GM12875 (cell line): ENCODE measurements at regions not wholly inside any gene's neighbourhood (a gene's known extent, or its start where the extent isn't known, plus 50 kb on each side); places are given as distances from the start of the nearest gene placed in this dataset.

Experiments
- H3K4me3 ChIP-seq: one replicate; pipeline ENCODE4 v1.5.1; 2011; ENCODE audit warnings: low read depth, low read length, control low read depth
- TF ChIP-seq, protein P1 (sequence below): IDR thresholded peaks from 2 replicates; pipeline ENCODE4 v1.5.1; 2011; ENCODE audit warnings: low read depth, mild to moderate bottlenecking, control low read depth, inconsistent platforms, low read length, moderate library complexity, borderline replicate concordance; ENCODE audit not compliant: insufficient read depth

DNA sequence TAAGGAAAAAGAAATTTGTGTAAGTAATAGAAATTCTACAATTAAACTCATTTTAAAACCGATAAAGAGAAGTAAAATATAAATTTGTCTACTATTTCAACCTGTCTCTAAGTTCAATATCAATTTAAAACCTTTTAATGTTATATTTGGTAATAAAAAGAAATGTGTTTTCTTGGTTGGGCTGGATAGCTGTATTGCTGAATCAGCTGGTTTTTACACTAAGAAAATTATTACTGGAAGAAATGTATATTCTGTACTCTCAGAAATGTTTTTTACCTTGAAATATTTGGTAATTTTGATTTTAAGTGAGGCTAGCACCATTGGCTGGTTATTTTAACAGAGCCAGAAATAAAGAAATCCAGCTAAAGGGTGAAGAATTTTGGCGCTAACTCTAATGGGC is 87.1 kb upstream of the CNTNAP4 start:
- TF ChIP-seq, protein P1, sequence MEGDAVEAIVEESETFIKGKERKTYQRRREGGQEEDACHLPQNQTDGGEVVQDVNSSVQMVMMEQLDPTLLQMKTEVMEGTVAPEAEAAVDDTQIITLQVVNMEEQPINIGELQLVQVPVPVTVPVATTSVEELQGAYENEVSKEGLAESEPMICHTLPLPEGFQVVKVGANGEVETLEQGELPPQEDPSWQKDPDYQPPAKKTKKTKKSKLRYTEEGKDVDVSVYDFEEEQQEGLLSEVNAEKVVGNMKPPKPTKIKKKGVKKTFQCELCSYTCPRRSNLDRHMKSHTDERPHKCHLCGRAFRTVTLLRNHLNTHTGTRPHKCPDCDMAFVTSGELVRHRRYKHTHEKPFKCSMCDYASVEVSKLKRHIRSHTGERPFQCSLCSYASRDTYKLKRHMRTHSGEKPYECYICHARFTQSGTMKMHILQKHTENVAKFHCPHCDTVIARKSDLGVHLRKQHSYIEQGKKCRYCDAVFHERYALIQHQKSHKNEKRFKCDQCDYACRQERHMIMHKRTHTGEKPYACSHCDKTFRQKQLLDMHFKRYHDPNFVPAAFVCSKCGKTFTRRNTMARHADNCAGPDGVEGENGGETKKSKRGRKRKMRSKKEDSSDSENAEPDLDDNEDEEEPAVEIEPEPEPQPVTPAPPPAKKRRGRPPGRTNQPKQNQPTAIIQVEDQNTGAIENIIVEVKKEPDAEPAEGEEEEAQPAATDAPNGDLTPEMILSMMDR = no peak
- no peak overlapping the region for H3K4me3 ChIP-seq

- TF ChIP-seq, protein P1 = no peak
- H3K4me3 ChIP-seq = no peak overlapping the region
These were observed 86.7 kb upstream of the CNTNAP4 start for GRCh38 chr16:76190480-76190879.

DNA sequence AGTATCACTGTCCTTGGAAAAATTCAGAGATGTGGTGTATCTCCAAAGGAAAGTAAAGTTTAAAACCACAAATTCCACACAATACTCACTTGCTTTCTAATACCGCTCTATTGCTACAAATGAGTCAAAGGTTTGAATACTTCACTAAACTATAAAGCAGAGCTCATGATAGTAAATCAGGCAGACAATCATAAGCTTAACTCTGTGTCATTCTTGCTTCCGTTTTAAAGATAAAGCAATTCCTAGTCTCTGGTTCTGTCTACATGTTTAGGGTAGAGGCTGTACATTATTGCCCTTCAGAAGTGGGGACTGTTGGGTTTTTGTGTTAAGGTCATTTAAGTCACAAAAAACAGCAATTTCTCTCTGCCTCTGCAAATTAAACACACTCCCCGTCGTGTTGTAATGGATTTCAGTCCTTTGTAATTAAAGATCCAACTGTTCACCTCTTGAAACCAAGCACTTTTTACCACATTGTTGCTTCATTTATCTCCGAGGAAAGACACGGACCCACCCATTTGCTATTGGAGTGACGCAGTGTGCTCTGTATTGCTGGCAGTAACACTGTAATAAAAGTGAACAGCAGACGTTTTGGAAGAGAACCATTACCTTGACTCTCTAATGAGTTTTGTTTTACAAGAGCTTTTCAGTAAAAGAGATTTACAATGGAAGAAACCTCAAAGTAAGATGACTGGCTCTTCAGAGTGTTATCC is 83.1 kb upstream of the CNTNAP4 start:
- H3K4me3 ChIP-seq = no peak overlapping the region

GRCh38 chr16:76194616-76195015 is 82.6 kb upstream of the CNTNAP4 start:
- TF ChIP-seq, protein P1 = no peak
- H3K4me3 ChIP-seq = no peak overlapping the region

More for the DNA sequence above, 83.1 kb upstream of the CNTNAP4 start:
- TF ChIP-seq, protein P1 = no peak

GRCh38 chr16:76195056-76195455 is 82.1 kb upstream of the CNTNAP4 start:
- no peak overlapping the region for H3K4me3 ChIP-seq
- TF ChIP-seq, protein P1 = no peak

DNA sequence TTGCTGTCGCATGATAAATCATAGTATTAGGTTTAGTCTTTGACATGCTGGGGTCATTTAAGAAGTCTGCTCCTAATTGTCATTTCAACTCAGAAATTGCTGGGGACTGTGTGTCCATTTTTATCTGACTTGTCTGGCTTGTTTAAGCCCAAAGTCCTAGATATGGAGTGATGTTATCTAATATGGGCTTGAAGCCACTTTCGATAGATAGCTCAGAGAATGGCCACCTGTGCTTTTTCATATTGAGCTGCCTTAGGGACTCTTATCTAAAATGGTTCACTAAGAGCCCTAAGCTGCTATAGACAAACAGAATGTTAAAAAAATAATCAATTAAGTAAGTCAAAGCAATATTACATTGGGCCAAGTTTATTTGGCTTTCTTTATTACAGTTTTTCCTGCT is 81.6 kb upstream of the CNTNAP4 start:
- H3K4me3 ChIP-seq = no peak overlapping the region
- TF ChIP-seq, protein P1 = no peak

DNA sequence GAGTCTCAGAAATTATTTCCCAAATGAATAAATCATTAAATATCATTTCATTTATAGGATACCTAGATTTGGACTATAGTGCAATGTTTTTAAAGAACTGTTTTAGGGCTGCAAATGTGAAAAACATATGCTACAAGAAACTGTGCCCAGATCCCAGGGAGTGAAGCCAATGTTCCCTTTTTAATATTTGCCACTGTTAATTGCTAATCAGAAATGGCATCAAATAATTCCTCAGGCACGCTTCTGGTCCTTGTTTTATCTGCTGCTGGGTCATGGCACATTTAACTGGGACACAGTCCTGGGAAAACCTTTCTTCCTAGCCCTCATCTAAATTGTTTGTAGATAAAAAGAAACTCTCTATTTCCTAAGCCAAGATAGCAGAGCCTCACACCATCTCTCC is 79.3 kb upstream of the CNTNAP4 start:
- no peak overlapping the region for H3K4me3 ChIP-seq
- TF ChIP-seq, protein P1 = no peak
